ENCODE measurements at regions not wholly inside any gene's neighbourhood (a gene's known extent, or its start where the extent isn't known, plus 50 kb on each side); places are given as distances from the start of the nearest gene placed in this dataset.

DNA sequence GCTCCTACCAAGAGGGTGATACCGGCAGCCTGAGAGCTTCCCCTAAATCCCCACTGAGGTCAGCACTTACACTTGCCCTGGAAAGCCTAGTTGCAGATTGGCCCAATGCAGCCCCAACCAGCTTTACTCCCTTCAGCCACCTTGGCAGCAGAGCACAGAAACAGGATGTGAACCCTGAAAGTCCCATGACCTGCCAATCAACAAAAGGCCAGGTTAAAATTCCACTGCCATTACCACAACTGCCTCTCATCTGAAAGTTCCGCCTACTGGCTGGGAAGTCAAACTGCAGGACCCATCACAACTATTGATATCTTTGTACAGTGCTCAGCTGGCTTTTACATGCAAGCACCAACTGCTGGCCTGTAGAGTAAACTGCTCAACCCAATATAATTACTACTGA, 156.2 kb downstream of the ZMAT3 start:
- TF ChIP-seq, protein P1, sequence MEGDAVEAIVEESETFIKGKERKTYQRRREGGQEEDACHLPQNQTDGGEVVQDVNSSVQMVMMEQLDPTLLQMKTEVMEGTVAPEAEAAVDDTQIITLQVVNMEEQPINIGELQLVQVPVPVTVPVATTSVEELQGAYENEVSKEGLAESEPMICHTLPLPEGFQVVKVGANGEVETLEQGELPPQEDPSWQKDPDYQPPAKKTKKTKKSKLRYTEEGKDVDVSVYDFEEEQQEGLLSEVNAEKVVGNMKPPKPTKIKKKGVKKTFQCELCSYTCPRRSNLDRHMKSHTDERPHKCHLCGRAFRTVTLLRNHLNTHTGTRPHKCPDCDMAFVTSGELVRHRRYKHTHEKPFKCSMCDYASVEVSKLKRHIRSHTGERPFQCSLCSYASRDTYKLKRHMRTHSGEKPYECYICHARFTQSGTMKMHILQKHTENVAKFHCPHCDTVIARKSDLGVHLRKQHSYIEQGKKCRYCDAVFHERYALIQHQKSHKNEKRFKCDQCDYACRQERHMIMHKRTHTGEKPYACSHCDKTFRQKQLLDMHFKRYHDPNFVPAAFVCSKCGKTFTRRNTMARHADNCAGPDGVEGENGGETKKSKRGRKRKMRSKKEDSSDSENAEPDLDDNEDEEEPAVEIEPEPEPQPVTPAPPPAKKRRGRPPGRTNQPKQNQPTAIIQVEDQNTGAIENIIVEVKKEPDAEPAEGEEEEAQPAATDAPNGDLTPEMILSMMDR (IDR thresholded peaks at IDR 0.05; ENCODE audit: insufficient read depth, low read length) = no peak
- no peak for TF ChIP-seq GABPA (IDR thresholded peaks at IDR 0.05; ENCODE audit: low read depth)
- no peak for TF ChIP-seq POLR2AphosphoS5 (IDR thresholded peaks at IDR 0.05; ENCODE audit: low read depth)

Data from HL-60 (cell line).